GM21619 (cell line): ENCODE measurements at regions not wholly inside any gene's neighbourhood (a gene's known extent, or its start where the extent isn't known, plus 50 kb on each side); places are given as distances from the start of the nearest gene placed in this dataset.

ENCODE experiments used
- ATAC-seq: cut with Tn5 transposase; IDR thresholded peaks from one replicate; pipeline ENCODE4 v1.9.1; 2021; ENCODE audit not compliant: unreplicated experiment

GRCh38 chr10:129393812-129394211, 73.2 kb upstream of the MGMT start:
- no peak for ATAC-seq

GRCh38 chr10:129394518-129395328, 72.3 kb upstream of the MGMT start:
- no peak for ATAC-seq

DNA sequence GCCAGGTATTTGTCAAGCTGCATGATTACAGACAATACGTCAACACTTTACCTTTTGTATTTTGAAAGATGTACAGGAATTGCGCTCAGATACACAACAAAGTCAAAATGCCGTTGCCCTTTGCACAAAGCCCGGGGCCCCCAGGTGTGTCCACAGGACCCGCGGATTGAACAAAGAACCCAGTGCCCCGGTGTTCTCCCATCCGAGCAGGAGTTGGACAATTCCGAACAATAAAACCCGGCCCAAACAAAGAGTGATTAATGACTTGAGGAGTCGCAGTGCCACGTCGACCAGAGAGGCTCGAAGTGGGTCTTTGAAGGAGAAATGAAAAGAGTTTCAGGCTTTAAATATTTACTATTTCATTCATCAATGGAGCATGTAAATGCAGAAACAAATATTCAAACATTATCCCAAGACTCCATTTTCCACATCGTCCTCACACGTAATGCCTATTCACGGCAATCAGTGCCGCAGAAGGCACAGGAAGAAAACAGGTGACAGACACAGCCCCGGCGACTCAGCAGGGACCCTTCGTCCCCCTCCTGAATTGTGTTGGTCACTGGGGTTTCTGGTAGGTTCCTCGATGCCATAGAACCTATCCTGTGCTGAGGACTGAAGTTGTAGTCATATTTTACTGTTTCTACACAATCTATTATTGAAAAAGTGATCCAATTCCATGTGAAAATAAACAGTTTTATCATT, 70.9 kb upstream of the MGMT start:
- no peak for ATAC-seq

DNA sequence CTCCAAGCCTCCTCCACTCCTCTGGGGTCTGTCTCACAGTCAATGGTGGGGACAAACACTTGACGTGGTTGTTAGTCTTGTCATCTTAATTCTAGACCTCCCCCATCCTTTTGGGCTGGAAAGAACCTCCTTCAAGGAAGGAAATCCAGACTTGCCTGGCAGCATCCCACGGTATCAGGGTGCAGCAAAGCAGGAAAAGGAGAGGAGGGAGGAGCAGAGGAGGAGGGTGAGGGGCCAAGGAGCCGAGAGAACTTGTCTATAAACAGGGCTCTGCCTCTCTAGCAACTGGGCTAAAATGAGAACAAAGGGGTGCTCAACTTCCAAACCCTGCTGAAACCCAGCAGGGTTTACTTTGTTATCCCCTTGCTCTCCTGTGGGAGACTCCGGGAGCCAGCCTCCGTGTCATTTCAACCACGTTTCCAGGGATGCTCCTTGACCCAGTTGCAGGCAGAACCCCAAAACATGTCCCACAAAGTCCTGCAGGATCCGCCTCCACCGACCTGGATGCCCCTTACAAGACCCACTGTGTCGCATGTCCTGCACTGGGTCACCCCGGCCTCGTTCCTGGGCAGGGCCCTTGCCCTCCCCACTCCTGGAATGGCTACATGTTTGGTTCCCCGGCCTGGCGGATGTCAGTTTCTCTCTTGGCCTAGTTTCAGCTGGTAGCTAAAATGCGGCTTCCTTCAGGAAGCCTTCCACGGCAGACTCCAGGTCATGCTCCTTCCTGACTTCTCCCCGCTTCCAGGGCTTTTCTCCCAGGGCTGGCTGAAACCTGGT, 69.7 kb upstream of the MGMT start:
- no peak for ATAC-seq

GRCh38 chr10:129398711-129399141, 68.3 kb upstream of the MGMT start:
- no peak for ATAC-seq

- ATAC-seq: no peak
Measured at GRCh38 chr10:129400426-129400825, 66.6 kb upstream of the MGMT start.

DNA sequence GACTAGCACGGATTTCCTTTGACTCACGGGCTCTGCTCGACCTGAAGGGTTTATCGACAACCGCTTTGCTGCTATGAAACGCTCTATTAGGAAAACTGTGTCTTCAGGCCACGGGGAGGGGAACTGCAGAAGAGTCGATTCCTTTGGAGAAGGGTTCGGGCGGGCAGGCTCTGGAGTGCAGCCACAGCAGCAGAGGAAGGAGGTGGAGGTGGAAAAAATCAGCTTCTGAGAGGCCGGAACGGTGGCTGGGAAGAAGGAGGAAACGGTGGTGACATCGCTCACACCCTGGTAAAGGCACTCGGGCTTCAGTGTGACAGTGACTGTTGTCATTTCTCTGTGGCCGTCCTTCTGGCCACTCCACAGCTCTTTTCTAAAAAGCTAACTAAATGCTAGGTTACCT, 64.6 kb upstream of the MGMT start:
- ATAC-seq: no peak

- ATAC-seq: no peak
Measured at GRCh38 chr10:129404091-129404490, 63.0 kb upstream of the MGMT start.

DNA sequence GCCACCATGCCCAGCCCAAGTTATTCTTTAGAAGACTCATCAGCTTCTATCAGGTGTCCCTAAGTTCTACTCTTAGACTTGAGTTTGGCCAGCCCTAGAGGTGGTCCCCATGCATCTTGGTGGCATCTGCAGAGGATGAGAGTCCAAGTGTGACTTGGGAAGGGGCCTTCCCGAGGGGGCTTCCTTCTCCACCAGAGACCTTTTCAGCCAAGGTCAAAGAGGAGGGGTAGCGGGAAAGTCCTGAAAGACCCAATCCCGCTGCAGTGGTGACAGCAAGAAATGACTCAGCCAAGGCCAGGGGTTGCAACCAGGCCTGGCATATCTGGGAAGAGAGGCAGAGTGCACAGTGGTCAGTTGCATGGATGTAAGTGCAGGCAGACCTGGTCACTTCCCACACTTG, 61.7 kb upstream of the MGMT start:
- ATAC-seq: no peak

DNA sequence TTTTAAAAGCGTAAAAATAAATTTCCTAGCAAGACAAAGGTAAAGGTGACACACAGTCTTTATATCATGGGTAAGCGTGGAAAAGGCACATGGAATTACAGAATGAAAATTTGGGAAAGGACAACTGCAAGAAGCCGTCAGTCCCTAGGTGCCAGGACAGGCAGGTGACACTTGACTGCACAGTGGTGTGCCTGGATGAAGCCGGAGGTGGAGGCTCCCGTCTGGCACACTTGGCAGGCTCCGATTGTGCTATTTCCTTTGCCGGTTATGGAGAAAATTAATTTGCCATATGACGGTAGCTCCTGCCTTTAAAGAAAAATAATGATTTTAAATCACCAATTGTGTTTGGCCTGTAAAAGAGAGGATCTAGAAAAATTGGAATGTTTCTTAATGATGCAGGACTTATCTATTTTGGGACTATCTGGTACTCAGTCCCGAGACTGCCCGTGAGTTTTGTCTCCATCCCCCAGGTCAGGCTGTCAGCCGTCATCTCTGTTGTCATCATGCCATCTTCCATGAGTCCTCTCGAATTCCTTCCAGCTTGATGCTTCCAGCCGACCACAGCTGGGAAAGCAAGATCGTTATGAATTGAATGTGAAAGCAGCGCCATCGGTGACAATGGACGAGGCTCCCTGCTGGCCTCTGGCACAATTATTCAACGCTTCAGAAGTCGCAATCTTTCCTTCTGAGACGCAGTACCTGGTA, 56.2 kb upstream of the MGMT start:
- ATAC-seq: no peak

GRCh38 chr10:129411393-129411705, 55.7 kb upstream of the MGMT start:
- ATAC-seq: no peak

DNA sequence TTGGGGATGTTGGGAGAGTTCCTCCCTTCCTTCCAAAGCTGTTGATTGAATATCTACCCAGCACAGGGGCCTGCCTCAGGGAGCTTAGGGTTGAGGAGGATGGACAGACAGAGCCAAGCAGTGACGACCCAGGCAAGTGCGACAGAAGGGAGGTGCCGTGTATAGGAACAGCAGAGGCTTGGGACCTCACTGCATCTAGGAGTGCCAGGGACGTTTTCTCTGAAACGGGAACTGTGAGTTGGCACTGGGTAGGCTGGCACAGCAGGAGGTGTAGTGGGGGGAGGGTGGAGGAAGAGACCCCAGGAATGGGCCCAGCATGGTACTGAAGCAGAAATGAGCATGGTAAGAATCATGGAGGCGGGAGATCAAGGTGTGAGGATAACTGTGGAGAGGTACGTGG, 55.3 kb upstream of the MGMT start:
- no peak for ATAC-seq

GRCh38 chr10:129413024-129413423, 54.0 kb upstream of the MGMT start:
- ATAC-seq: no peak

DNA sequence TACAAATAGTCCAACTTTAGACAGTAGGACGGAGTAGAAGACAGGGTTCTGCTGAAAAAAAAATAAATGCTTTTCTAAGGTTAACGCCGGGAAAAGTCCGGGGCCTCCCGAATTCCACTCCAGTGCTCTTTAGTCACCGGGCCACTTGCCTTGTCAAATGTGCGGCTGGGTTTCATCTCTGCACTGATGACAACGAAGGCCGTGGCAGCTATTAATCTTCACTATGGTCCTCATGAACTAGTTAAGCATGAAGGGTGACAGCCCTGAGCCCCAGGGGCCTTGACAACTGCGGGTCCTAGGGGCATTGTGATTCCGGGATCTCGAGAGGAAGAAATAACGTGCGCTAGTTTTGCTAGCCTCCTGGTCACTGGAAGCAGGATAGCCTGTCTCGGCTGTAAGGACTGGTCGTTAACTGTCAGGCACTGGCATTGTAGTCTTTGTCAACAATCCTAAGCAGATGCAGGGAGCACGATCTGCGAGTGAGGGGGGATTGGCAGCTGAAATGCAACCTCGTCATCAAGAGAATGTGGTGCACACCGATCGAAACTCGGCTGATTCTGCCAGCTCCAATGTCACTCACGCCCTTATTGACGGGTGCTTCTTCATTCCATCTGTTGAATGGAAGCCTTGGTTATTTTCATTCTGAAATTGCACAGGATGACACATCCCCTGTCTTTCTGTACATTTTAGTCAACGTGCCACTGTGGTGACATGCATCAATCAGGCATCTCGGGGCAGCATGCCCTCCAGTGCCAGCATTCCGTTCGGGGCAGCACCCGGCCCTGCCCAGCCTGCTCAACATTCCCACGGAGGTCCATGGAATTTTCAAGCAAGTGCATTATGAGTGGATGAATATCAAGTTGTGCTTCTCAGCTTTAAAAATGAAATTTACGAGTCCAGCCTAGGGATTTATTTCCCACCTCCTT, 51.6 kb upstream of the MGMT start:
- no peak for ATAC-seq

GRCh38 chr10:129416155-129416554, 50.9 kb upstream of the MGMT start:
- no peak for ATAC-seq

- no peak for ATAC-seq
Measured at GRCh38 chr10:129416956-129417765, 49.9 kb upstream of the MGMT start.
